ENCODE measurements at regions not wholly inside any gene's neighbourhood (a gene's known extent, or its start where the extent isn't known, plus 50 kb on each side); places are given as distances from the start of the nearest gene placed in this dataset.

GRCh38 chr11:116210663-116211062 lies 562.1 kb downstream of the BUD13 start:
- no peak for TF ChIP-seq CTCF (IDR thresholded peaks at IDR 0.05; ENCODE audit: low read depth, low read length)
- H3K4me3 ChIP-seq (ENCODE audit: low read depth, low read length): no peak overlapping the region

GRCh38 chr11:116209255-116209654 lies 563.5 kb downstream of the BUD13 start:
- no peak for TF ChIP-seq CTCF (IDR thresholded peaks at IDR 0.05; ENCODE audit: low read depth, low read length)
- no peak overlapping the region for H3K4me3 ChIP-seq (ENCODE audit: low read depth, low read length)

GRCh38 chr11:116207421-116208141 lies 565.2 kb downstream of the BUD13 start:
- TF ChIP-seq CTCF (IDR thresholded peaks at IDR 0.05; ENCODE audit: low read depth, low read length): no peak
- H3K4me3 ChIP-seq (ENCODE audit: low read depth, low read length): no peak overlapping the region

GRCh38 chr11:116207019-116207418 lies 565.8 kb downstream of the BUD13 start:
- TF ChIP-seq CTCF (IDR thresholded peaks at IDR 0.05; ENCODE audit: low read depth, low read length): no peak
- no peak overlapping the region for H3K4me3 ChIP-seq (ENCODE audit: low read depth, low read length)

DNA sequence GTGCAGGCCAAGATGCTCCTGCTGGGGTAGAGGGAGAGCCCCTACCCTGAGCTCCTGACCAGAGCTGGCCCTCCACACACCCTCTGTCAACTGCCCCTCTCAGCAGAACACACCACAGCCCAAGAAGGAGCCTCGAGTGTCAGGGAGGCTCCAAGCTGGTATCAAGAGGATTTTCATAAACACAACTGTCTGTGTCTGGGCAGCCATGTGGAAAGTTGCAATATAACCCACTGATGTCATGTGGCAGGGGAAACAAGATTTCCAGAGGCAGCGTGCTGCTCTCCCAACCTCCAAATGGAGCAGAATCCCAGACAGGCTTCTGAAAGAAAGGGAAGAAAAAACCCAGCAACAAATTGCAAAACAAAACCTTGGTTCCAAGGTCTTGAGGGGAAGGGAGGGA lies 569.9 kb downstream of the BUD13 start:
- H3K4me3 ChIP-seq (ENCODE audit: low read depth, low read length): no peak overlapping the region
- no peak for TF ChIP-seq CTCF (IDR thresholded peaks at IDR 0.05; ENCODE audit: low read depth, low read length)

DNA sequence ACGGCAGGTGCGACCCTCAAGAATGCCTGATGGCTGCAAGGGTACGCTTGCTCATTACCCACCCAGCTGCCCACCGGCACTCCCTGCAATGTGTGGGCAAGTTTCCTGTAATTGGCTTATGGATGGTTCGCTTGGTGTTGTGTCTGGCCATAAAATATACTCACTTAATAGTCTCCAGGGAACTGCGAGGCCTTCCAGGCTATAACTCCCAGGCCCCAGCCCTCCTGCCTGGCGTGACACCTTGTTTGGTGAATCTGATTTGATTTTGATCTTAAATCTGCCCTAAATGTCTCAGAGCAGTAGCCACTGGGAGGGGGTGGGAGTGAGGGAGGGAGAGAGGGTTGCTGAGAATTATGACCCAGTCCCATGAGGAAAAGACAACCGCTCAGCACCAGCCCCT lies 572.2 kb downstream of the BUD13 start:
- TF ChIP-seq CTCF (IDR thresholded peaks at IDR 0.05; ENCODE audit: low read depth, low read length): no peak
- no peak overlapping the region for H3K4me3 ChIP-seq (ENCODE audit: low read depth, low read length)

DNA sequence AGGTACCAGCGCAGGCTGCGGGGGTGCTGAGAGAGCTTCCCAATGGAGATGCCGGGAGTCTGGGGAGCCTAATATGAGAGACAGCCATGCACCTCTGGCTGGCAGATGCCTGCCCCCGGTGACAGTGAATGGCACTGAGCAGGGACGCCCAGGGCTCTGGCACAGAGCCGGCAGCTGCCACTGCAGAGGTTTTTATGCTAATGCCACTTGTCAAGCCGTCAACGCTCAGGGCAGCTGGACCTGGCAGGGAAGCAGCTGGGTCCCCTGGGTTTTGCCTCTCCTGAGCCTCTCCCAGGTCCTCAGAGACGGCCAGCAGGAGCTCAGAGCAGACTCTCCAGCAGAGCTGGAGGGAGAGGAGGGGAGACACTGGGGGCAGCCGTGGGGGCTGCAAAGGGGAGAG lies 573.6 kb downstream of the BUD13 start:
- H3K4me3 ChIP-seq (ENCODE audit: low read depth, low read length): no peak overlapping the region

More for the DNA sequence above, 573.6 kb downstream of the BUD13 start:
- TF ChIP-seq CTCF (IDR thresholded peaks at IDR 0.05; ENCODE audit: low read depth, low read length): no peak
